Left lobe of liver (tissue), 2 donors: ENCODE measurements at regions not wholly inside any gene's neighbourhood (a gene's known extent, or its start where the extent isn't known, plus 50 kb on each side); places are given as distances from the start of the nearest gene placed in this dataset.

Experiments
- ATAC-seq: fragments of 200-7000 bp; cut with Tn5 transposase; one replicate; pipeline ENCODE4 v1.9.1; 2020; ENCODE audit warnings: mild to moderate bottlenecking, moderate library complexity
- DNase-seq: peaks from one replicate; pipeline ENCODE4 v3.0.0-alpha.2; 2020; ENCODE audit warnings: low spot score
- donor health status: DM: no; HTN: no; CAD: no; lungs with moderate emphysema.
- donor health status: DM: no; HTN: yes; CAD: no.

DNA sequence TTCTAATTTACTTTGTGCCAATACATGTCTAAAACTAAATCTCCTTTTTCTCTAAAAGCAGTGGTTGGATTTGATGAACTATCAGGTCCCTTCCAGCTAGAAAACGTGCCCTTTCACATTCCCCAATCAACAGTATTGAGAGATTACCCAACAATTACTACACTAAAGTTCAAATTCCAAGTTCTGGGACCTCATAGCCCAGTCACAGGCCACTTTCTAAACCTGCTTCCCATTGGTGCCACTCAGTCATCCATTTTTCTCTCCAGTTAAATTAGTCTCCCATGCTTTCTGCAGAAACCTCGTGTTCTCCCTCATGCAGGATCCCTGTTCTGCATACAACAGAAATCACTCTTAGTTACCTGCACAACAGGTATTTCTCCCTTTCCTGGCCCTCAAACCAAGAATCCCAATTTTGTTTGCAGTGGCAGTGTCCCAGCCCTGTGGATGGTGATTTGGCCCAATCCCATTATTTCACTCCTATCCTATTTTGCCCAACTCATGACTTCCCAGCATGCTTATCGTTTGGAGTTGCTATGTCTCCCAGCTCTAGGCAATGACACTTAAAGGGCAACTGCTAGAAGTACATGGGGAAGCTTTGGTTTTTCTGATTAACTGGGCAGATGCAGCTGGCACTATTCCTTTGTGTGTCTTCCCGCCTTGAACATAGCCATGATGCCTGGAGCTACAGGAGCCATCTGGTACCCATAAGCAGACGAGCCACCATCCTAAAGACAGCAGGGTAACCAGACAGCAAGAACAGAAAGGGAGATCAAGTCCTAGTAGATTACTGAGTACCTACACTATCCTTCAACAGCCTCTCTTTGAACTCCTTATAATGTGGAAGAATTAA, 224.2 kb downstream of the MINAR1 start:
- DNase-seq = peak; percentile 58
- peak; percentile 83 for ATAC-seq

DNA sequence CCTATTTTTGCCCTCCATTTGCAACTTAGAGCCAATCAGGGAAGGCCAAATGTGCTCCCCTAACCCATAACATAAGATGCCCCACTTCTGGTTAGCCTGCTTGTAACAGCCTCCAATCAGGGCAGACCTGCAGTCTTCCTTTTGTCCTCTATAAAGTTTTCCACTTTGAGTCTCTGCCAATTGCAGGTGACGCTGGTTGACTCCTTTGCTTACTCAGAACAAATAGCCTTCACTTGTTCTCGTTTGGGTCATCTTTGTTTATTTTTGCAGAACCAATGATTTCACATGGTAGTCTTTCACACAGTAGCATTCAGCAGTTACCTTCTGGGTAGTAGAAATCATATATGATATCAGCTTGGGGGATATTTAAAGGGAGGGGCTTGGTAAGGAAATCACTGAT, 225.6 kb downstream of the MINAR1 start:
- peak; percentile 50 for DNase-seq
- peak; percentile 73 for ATAC-seq

DNA sequence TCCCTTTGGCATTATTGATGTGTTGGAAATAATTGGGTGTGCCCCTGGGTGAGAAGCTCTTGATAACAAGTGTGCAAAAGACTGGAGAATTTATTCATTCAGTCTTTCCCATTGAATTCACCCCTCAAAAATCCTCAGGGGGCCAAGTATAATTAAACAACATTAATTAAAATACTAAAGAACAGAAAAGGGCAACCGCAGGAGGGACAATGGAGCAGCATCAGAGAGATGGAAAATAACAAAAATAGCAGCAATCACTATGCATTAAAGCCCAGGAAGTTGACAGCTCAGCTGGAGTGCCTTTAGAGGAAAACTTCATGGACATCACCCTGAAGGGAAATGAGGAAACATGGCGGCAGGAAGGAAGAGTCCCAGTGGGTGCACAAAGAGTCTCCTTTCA, 227.6 kb downstream of the MINAR1 start:
- DNase-seq (no peak), ATAC-seq (no peak)

DNA sequence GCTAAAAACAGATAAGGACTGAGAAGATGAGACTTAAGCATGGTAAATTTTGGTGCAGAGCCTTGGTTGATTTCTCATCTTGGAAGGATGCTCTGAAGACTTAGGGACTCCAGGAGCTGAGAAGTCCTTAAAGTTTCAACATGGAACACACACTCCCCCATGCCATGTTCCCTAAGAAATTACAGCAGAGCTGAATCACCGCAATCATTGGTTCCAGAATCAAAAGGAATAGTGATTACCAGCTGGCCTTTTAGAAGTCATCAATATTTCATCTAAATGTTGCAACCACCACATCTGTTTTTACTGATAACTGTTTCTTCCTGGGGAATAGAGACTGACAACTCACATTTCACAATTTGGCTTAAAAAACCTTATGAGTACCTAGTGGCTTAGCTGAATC, 229.3 kb downstream of the MINAR1 start:
- no peak for ATAC-seq
- DNase-seq = no peak

DNA sequence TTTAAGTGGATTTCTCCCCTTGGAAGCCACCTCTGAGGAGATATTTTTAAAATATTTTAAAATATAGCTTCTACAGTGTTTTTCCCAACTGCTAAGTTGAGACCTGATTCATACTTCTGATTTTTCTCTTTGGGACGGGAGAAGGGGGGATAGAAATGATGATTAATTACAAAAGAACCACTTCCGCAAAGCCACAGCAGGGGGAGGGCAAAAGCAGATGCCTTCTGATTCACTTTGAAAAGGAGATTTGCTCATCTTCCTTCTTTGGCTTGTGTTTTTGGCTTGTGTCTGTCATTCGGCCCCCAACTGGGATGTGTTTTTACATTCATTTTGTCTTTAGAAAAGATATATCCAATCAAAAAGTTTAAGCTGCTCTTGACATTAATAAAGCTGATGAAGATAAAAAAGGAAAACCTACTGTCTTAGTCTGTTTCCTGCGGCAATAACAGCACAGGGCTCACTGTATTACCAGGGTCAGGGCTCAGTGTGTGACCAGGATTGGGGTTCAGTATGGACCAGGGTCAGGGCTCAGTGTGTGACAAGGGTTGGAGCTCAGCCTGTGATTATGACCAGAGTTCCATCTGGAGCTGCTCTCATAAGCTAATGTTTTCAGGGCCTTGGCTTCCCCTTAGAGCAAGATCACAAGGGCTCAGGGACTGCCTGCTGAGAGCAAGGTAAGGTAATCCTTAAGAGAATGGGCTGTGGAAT, 223.2 kb downstream of the MTHFS start:
- ATAC-seq (no peak), DNase-seq (no peak)

DNA sequence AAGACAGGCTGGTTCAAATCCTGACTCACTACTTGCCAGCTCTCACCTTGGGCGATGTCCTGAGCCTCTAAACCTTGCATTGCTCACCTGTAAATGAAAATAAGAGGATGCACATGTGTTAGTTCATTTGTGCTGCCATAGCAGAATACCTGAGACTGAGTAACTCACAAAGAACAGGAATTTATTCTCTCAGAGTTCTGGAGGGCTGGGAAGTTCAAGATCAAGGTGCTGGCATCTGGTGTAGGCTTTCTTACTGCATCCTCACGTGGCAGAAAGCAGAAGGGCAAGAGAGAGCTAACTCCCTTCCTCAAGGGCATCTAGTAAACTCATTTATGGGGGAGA, 222.7 kb downstream of the MTHFS start:
- ATAC-seq (no peak), DNase-seq (no peak)

DNA sequence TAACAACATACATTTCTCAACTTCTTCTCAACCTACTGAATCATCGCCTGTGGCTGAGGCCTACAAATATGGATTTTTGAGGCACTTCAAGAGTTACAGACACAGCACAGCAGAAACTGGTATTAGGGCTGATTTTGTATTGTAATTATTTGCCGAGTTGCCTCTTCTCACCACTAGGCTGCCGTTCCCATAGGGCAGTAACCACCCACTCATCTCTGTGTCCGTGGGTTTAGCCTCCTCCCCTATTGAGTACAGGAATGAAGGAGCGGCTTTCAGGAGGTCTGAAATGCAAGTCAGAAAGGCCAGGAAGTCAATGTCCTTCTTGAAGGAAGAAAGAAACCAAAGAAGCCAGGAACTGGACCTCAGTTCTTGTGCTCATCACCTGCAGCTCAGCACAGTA, 220.8 kb downstream of the MTHFS start:
- DNase-seq (no peak), ATAC-seq (no peak)

DNA sequence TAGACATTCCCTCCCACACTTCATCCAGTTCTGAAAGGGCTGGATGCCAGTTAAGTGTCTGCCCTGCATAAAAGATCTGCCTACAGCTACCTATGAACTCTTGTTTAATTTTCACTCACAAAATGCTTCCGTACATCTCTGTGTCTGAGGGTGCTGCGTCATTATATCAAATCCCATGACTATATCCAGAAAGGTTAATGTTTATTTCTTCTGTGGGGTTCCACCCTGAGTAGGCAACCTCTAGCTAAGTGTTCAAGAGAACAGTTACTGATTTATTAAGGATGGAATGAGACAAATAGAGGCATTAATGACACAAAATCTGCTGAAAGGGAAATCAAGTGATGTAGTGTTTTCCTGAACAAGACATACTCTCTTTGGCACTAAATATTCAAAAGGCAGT, 220.2 kb downstream of the MTHFS start:
- ATAC-seq = no peak
- DNase-seq = no peak

DNA sequence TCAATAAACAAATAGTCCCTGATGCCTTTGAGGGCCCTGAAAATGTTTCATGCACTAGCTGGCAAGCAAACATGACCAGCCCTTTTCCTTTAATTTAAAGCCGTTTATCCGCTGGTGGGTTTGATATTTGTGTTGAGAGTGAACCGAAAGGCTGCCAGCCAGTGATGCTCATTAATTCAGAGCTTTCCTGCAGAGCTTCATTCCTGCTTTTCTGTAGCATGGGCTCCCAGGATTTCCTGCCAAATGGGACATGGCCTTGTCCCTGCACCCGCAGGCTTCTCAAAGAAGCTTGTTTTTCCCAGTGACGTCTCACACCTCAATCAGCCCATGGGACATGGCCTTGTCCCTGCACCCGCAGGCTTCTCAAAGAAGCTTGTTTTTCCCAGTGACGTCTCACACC, 219.6 kb downstream of the MTHFS start:
- ATAC-seq = no peak

DNA sequence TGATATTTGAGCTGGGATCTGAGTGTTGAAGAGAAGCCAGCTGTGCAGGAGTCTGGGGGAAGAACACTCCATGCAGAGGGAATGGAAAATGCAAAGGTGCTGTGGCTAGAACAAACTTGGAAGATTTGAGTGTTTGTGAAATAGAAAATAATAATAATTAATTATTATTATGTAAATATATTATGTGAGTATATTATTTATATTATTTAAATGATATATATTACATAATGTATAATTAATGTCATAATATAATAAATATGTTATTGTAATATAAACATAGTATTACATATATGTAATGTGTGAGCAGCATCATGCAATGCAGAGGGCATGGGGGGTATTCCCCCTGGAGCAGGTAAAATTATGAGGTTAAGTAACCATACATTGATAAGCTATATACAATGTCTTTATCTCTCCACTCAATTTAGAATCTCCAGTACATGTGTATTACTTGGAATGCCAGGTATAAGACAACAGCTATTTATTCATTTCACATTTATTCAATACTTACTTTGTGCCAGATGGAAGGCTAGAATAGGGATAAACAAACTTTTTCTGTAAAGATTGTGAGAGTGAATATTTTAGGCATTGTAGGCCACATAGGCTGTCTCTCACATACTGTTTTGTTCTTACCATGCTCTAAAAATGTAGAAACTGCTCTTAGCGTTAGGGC, 218.6 kb downstream of the MTHFS start:
- ATAC-seq (no peak), DNase-seq (no peak)

More for the DNA sequence above, 219.6 kb downstream of the MTHFS start:
- DNase-seq = no peak

DNA sequence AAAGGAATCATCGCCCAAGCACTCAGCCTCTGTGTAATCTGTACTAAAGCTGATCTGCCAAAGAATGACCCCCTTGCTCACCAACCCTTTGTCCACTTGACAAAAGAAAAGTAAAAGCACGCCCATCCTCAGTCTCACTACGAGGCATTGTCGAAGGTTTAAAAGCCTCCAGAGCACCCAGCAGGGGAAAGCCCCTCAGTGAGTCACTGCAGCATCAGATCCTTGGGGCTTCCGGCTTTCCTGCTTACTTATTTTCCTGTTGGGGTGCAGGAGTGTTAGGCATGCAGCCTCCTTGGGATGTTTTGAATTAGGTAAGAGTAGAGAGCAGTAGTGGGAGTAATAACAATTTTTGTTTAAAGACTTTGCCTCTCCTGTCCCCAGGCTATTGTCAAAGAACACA, 216.1 kb downstream of the MTHFS start:
- ATAC-seq (no peak), DNase-seq (no peak)

DNA sequence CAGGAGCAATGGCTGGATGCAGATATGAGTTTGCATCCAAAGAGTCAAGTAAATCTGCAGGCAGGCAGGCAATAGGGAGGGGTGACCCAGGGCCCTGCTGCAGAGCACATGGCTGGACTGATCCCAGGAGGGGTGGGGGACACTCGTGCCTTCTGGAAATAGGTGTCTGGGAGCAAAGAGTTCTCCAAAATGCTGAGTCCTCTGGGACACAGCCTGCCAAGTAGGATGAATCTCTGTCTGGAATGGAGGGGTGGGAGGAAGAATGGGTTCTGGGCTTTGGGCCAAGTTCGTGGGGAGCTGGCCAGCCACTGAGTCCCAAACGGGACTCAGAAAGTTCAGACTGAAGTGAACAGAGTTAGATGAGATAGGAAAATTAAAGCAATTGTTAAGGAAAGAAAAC, 214.5 kb downstream of the MTHFS start:
- DNase-seq (no peak), ATAC-seq (no peak)

DNA sequence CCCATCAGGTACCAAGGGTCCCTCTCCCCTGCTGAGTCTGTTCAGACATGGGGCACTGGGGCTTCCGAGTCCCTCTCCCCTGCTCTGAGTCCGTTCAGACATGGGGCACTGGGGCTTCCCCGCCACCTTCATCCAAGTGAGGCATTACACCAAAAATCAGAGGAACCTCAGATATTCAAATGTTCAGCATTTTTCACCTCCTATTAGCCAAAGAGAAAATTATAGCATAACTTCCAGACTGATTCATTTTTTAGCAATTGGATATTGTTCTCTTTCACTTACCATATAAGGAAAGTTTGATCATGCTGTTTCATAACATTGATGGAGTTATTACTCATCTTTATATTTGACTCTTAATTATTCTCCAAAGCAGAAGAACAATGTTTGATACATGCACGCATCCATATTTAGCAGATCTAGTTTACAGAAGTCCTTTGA, 213.9 kb downstream of the MTHFS start:
- no peak for DNase-seq
- no peak for ATAC-seq

DNA sequence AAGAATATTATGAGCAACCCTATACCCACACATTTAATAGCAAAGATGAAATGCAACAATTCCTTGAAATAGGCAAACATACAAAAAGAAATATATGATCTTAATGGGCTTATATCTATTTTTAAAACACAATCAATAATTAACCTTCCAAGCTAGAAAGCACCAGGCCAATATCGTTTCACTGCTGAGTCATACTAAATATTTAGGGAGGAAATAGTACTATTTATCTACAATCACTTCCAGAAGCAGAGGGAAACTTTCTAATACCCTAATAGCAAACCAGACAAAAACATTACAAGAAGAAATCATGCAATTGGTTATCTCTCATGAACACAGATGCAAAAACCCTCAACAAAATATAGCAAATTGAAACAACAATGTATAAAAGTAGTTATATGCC, 207.8 kb downstream of the MTHFS start:
- DNase-seq (no peak), ATAC-seq (no peak)

DNA sequence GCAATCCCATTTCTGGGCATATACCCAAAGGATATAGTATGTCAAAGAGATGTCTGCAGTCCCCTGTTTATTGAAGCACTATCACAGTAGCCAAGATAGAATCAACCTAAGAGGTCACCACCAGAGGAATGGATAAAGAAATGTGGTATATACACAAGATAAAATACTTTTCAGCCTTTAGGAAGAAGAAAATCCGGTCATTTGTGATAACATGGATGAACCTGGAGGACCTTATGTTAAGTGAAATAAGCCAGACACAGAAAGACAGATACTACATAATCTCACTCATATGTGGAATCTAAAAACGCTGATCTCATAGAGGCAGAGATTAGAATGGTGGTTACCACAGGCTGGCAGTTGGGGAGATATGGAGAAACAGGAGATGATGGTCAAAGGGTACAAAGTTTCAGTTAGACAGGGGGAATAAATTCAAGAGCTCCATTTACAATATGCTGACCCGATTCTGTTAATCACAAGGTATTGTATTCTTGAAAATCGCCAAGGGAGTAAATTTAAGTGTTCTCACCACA, 195.8 kb downstream of the MTHFS start:
- ATAC-seq (no peak), DNase-seq (no peak)

DNA sequence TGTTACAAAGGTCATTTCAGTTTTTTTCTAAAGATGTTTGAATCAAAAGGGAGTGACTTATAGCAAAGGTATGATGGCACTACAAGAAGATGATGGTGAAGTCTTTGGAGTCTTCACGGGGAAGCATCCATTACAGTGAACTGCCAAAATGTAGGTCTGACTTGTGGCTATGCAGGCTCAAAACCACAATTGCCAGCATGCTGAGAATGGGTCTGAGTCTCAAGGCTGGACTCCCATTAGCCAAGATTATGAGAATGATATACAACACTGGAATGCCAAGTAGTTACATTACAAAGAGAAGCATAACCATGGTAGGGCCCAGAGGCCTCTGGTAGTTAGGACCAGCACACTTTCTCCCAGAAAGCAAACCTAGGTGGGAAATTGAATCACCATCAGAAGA, 194.2 kb downstream of the MTHFS start:
- DNase-seq (no peak), ATAC-seq (no peak)

DNA sequence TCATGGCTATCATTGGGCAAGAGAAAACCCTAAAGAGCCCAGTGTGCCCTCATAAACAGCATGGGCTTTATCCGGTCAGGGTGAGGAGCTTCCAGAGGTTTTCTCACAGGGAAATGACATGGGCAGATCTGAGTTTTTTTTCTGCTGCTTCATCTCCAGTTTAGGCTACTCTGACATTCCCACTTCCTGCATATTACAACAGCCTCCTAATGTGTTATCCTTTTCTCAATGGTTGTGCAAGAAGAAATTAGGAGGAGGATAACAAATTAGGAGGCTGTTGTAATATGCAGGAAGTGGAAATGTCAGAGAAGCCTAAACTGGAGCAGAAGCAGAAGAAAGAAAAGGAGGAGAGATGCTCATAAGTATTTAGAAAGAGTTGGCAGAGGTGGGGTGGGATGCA, 175.6 kb downstream of the MTHFS start:
- ATAC-seq (no peak), DNase-seq (no peak)

DNA sequence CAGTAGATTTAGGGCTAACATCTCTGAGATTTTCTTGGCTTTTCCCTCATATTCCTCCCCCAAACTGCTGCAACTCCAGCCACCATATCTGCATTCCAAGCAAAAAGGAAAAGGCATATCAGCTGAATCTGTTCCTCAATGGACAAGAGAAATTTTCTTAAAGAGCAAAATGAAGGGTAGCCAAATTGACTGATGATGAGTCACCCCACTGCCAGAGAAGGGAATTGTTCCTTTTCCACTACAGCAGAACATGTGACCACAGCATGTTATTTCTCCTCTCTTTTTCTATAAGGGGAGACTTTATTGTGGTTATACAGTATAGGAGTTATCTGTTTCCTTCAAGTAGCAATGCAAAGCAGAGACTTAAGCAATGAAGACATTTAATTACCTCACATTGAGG, 172.5 kb downstream of the MTHFS start:
- ATAC-seq (no peak), DNase-seq (no peak)

DNA sequence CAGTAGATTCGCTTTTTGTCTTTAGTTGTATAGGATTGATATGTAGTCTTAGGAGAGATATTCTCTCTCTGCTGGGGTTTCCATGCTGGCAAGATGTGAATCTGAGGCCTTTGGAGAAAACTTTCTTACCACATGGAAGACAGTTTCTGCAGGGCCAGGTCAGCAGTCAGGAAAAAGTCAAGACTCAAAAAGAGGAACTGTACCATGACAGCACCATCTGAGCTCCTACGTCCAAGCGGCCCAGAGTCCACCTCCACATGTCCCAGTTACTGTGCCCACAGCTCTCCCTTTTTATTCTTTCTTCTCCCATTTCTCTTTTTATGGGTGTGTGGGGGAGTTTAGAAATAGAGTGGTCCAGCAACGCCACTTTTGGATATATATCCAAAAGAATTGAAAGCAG, 172.0 kb downstream of the MTHFS start:
- DNase-seq = no peak
- no peak for ATAC-seq

DNA sequence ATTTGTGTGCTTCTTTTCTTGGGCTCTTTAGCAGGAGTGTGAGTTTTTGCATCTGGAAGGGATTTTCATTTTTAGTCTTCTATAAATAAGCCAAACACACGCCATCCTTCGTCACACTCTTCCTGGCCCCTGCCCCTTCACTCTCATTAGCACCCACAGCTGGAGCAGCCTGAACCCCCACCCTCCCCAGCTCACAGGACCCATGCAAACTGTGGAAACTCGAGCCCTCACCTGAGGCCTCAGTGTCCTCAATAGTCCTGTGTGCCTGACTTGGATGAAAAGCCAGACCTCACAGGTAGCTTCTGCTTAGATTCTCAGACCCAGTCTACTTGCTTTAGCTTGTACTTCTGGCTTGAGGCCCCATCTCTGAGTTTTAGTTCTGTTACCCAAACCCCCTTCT, 167.9 kb downstream of the MTHFS start:
- ATAC-seq (no peak), DNase-seq (no peak)

DNA sequence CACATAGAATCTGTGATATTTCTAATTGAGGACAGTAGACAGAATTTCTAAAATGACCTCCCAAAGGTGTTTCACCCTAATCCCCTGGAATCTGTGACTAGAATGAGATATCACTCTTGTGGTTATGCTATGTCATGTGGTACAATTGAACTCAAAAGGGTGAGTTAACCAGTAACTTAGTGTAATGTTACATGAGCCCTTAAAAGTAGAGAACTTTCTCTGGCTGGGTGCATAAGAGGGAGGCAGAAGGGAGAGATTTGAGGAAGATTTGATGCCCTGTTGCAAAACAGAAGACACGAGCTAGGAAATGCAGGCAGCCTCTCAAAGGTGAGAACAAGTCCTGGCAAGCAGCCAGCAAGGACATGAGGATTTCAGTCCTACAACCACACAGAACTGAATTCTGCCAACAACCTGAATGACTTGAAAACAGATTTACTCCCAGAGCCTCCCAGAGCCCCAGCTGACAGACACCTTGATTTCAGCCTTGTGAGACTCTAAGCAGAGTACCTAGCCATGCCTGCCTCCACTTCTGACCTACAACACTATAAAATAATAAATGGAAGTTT, 160.3 kb downstream of the MTHFS start:
- DNase-seq (no peak), ATAC-seq (no peak)

DNA sequence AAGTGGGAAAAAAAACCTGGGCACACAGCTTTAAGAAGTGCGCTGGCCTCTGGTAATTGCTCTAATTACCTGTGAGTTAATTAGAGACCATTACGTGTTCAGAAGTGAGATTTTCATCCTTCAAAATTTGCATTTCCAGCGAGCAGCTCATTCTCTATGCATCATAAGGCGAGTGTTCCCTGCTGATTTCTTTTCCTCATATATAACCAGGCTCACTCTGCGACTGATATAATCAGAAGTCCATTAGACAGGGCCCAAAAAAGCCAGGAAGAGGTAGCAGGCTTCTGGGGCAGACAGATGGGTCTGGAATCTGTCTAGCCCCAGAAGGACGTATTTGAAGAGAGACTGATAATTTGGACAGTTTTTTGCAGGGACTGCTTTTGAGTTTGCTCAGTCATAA, 158.7 kb downstream of the MTHFS start:
- no peak for ATAC-seq
- DNase-seq = no peak
